H9 (cell line): ENCODE measurements at regions not wholly inside any gene's neighbourhood (a gene's known extent, or its start where the extent isn't known, plus 50 kb on each side); places are given as distances from the start of the nearest gene placed in this dataset.

ENCODE experiments used
- DNase-seq: peaks from one replicate; pipeline ENCODE4 v3.0.0-alpha.2; 2017
- H2AFZ ChIP-seq: one replicate; pipeline ENCODE4 v1.6.1; 2013; ENCODE audit warnings: mild to moderate bottlenecking, low read length, control low read depth, moderate library complexity
- H2AK5ac ChIP-seq: 2 replicates; pipeline ENCODE4 v1.6.1; 2013; ENCODE audit warnings: low read length, control low read depth, mixed read lengths; ENCODE audit not compliant: insufficient read length
- H2BK120ac ChIP-seq: one replicate; pipeline ENCODE4 v1.6.1; 2013; ENCODE audit warnings: low read depth, mild to moderate bottlenecking, low read length, control low read depth, inconsistent platforms; ENCODE audit not compliant: poor library complexity, severe bottlenecking
- H2BK12ac ChIP-seq: 2 replicates; pipeline ENCODE4 v1.6.1; 2013; ENCODE audit warnings: low read length, control low read depth, mixed read lengths, low read depth; ENCODE audit not compliant: insufficient read length
- H2BK15ac ChIP-seq: 2 replicates; pipeline ENCODE4 v1.6.1; 2013; ENCODE audit warnings: low read depth, low read length, control low read depth
- H2BK20ac ChIP-seq: one replicate; pipeline ENCODE4 v1.6.1; 2013; ENCODE audit warnings: low read depth, mild to moderate bottlenecking, low read length, control low read depth, inconsistent platforms; ENCODE audit not compliant: poor library complexity, severe bottlenecking
- H2BK5ac ChIP-seq: 2 replicates; pipeline ENCODE4 v1.6.1; 2013; ENCODE audit warnings: low read length, control low read depth, mixed read lengths; ENCODE audit not compliant: insufficient read length
- H3K14ac ChIP-seq: 2 replicates; pipeline ENCODE4 v1.6.1; 2013; ENCODE audit warnings: low read length, control low read depth; ENCODE audit not compliant: insufficient read depth
- H3K18ac ChIP-seq: 2 replicates; pipeline ENCODE4 v1.6.1; 2013; ENCODE audit warnings: low read depth, mild to moderate bottlenecking, mixed read lengths, low read length, control low read depth; ENCODE audit not compliant: insufficient read length
- H3K23ac ChIP-seq: 2 replicates; pipeline ENCODE4 v1.6.1; 2013; ENCODE audit warnings: low read length, control low read depth, mixed read lengths, low read depth; ENCODE audit not compliant: insufficient read length
- H3K23me2 ChIP-seq: 2 replicates; pipeline ENCODE4 v1.6.1; 2013; ENCODE audit warnings: low read depth, mild to moderate bottlenecking, mixed read lengths, low read length, control low read depth; ENCODE audit not compliant: insufficient read length, poor library complexity, severe bottlenecking
- H3K27ac ChIP-seq: 2 replicates; pipeline ENCODE4 v1.5.1; 2013; ENCODE audit warnings: low read length, control low read depth, mixed read lengths, low read depth; ENCODE audit not compliant: insufficient read length
- H3K27me3 ChIP-seq: 2 replicates; pipeline ENCODE4 v1.6.1; 2013; ENCODE audit warnings: low read length, control low read depth, inconsistent platforms; ENCODE audit not compliant: insufficient read depth
- H3K4ac ChIP-seq: 2 replicates; pipeline ENCODE4 v1.6.1; 2013; ENCODE audit warnings: low read depth, mild to moderate bottlenecking, control low read depth, inconsistent platforms, low read length, moderate library complexity
- H3K4me1 ChIP-seq: 2 replicates; pipeline ENCODE4 v1.6.1; 2013; ENCODE audit warnings: low read length, control low read depth, inconsistent platforms; ENCODE audit not compliant: insufficient read depth
- H3K4me2 ChIP-seq: 2 replicates; pipeline ENCODE4 v1.6.1; 2013; ENCODE audit warnings: low read length, control low read depth, mixed read lengths; ENCODE audit not compliant: insufficient read length, insufficient read depth
- H3K56ac ChIP-seq: 2 replicates; pipeline ENCODE4 v1.6.1; 2013; ENCODE audit warnings: low read depth, mild to moderate bottlenecking, mixed read lengths, low read length, control low read depth; ENCODE audit not compliant: insufficient read length
- H3K79me1 ChIP-seq: 2 replicates; pipeline ENCODE4 v1.6.1; 2013; ENCODE audit warnings: low read depth, mild to moderate bottlenecking, moderate library complexity, low read length, control low read depth, inconsistent platforms; ENCODE audit not compliant: insufficient read depth, poor library complexity, severe bottlenecking
- H3K79me2 ChIP-seq: 2 replicates; pipeline ENCODE4 v1.6.1; 2013; ENCODE audit warnings: low read length, control low read depth, inconsistent platforms; ENCODE audit not compliant: insufficient read depth
- H3K9ac ChIP-seq: 2 replicates; pipeline ENCODE4 v1.6.1; 2013; ENCODE audit warnings: low read length, control low read depth, mixed read lengths; ENCODE audit not compliant: insufficient read length; ENCODE audit errors: extremely low read depth
- H3K9me3 ChIP-seq: one replicate; pipeline ENCODE4 v1.6.1; 2013; ENCODE audit warnings: low read depth, low read length, inconsistent platforms; ENCODE audit not compliant: control insufficient read depth
- H3T11ph ChIP-seq: one replicate; pipeline ENCODE4 v1.6.1; 2013; ENCODE audit warnings: mild to moderate bottlenecking, low read length, control low read depth, inconsistent platforms
- H4K20me1 ChIP-seq: one replicate; pipeline ENCODE4 v1.6.1; 2013; ENCODE audit not compliant: control insufficient read depth, insufficient read length, insufficient read depth
- H4K5ac ChIP-seq: 2 replicates; pipeline ENCODE4 v1.6.1; 2013; ENCODE audit warnings: low read depth, mild to moderate bottlenecking, mixed read lengths, low read length, control low read depth; ENCODE audit not compliant: insufficient read length
- H4K8ac ChIP-seq: replicated peaks from 2 replicates; pipeline ENCODE4 v1.6.1; 2013; ENCODE audit warnings: low read length, control low read depth, mixed read lengths, low read depth; ENCODE audit not compliant: insufficient read length
- H4K91ac ChIP-seq: 2 replicates; pipeline ENCODE4 v1.6.1; 2013; ENCODE audit warnings: low read depth, mild to moderate bottlenecking, moderate library complexity, mixed read lengths, low read length, control low read depth; ENCODE audit not compliant: insufficient read length
- H3K27ac Mint-ChIP-seq, 3 experiments: 2 replicates in 2 of 3; 3 replicates in 1 of 3; pipeline ENCODE4 v1.8.0; 2020 to 2021; ENCODE audit warnings: mixed read lengths in 3 of 3, mild to moderate bottlenecking in 1 of 3, moderate library complexity in 1 of 3
- H3K27me3 Mint-ChIP-seq: 2 replicates; pipeline ENCODE4 v1.8.0; 2021; ENCODE audit warnings: low read depth, mild to moderate bottlenecking, moderate library complexity, mixed read lengths
- H3K36me3 Mint-ChIP-seq, 3 experiments: 2 replicates in 2 of 3; 3 replicates in 1 of 3; pipeline ENCODE4 v1.8.0; 2020 to 2021; ENCODE audit warnings: low read depth in 3 of 3, mixed read lengths in 3 of 3; ENCODE audit not compliant: insufficient read depth in 1 of 3
- H3K4me1 Mint-ChIP-seq, 2 experiments: 2 replicates each; pipeline ENCODE4 v1.8.0; 2020; ENCODE audit warnings: mixed read lengths in 2 of 2
- H3K4me3 Mint-ChIP-seq, 2 experiments: 2 replicates in 1 of 2; 3 replicates in 1 of 2; pipeline ENCODE4 v1.8.0; 2020 to 2021; ENCODE audit warnings: mild to moderate bottlenecking in 2 of 2, mixed read lengths in 2 of 2, moderate library complexity in 1 of 2
- H3K9me3 Mint-ChIP-seq, 2 experiments: 2 replicates in 1 of 2; 3 replicates in 1 of 2; pipeline ENCODE4 v1.8.0; 2020; ENCODE audit warnings: mild to moderate bottlenecking in 2 of 2, mixed read lengths in 2 of 2, moderate library complexity in 1 of 2
- WGBS: extraction: QIAGEN DNeasy Blood & Tissue Kit; methylation state at CpG from one replicate; pipeline ENCODE4 v1.1.7; 2013; ENCODE audit warnings: missing lambda C conversion rate, low lambda C conversion rate, mixed read lengths; ENCODE audit not compliant: insufficient read length; ENCODE audit errors: extremely low coverage; 5-methylcytosine and 5-hydroxymethylcytosine counted together
- TF ChIP-seq, protein P1 (sequence below): fragments of 200-600 bp; sonication (generic); conservative IDR thresholded peaks from 3 replicates; pipeline ENCODE4 v1.8.0; 2021; ENCODE audit warnings: antibody characterized with exemption, mild to moderate bottlenecking

DNA sequence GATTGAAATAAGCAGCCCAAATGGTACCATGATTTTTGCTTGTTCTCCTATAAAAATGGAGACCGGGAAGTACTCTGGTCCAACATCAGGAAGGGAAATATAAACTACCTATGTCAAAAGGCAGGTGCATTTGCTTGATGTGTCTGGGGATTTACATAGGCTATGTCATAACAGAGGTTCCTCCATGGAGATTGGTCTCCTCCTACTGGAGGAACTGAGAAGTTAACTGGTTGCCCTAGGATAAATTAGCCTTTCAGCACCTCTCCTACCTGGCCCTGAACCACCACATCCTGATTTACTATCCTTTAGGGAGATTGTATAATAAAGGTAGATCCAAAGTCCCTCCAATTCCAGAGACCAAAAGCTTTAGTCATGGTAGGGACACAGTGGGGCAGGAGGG lies 1109.3 kb upstream of the B3GALT2 start:
- Mint-ChIP-seq H3K36me3 (no peaks in the 10 kb centered on the region), H3K27me3 (peaks cover 3% of the 10 kb centered on the region), H3K4me3 (no peak overlapping the region), H3K9me3 (no peaks in the 10 kb centered on the region), H3K27ac (no peak overlapping the region), H3K4me1 (peaks cover 8% of the 10 kb centered on the region in 2 experiments)
- Histone ChIP-seq H3K27me3 (no peaks in the 10 kb centered on the region; the same call in 1 of the 2 replicates), H3K23me2 (no peaks in the 10 kb centered on the region), H4K8ac (no peak overlapping the region), H2BK15ac (no peak overlapping the region), H3K4me2 (no peak overlapping the region), H3K79me2 (no peaks in the 10 kb centered on the region), H3K4ac (no peak overlapping the region), H4K20me1 (no peaks in the 10 kb centered on the region), H4K5ac (no peak overlapping the region), H3K9ac (no peak overlapping the region), H2BK12ac (no peak overlapping the region), H3K56ac (no peak overlapping the region), H2AFZ (no peak overlapping the region), H3K23ac (no peak overlapping the region), H3K14ac (no peak overlapping the region), H2AK5ac (no peak overlapping the region), H4K91ac (no peak overlapping the region), H2BK20ac (no peak overlapping the region), H3K79me1 (no peaks in the 10 kb centered on the region), H3K18ac (no peak overlapping the region), H2BK5ac (no peak overlapping the region), H3K9me3 (no peaks in the 10 kb centered on the region), H3T11ph (no peak overlapping the region), H3K4me1 (no peaks in the 10 kb centered on the region), H2BK120ac (no peak overlapping the region), H3K27ac (no peak overlapping the region)
- TF ChIP-seq, protein P1, sequence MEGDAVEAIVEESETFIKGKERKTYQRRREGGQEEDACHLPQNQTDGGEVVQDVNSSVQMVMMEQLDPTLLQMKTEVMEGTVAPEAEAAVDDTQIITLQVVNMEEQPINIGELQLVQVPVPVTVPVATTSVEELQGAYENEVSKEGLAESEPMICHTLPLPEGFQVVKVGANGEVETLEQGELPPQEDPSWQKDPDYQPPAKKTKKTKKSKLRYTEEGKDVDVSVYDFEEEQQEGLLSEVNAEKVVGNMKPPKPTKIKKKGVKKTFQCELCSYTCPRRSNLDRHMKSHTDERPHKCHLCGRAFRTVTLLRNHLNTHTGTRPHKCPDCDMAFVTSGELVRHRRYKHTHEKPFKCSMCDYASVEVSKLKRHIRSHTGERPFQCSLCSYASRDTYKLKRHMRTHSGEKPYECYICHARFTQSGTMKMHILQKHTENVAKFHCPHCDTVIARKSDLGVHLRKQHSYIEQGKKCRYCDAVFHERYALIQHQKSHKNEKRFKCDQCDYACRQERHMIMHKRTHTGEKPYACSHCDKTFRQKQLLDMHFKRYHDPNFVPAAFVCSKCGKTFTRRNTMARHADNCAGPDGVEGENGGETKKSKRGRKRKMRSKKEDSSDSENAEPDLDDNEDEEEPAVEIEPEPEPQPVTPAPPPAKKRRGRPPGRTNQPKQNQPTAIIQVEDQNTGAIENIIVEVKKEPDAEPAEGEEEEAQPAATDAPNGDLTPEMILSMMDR: peak; percentile 84
- no CpG with 5 or more reads among the region's 1 CpG for WGBS
- no peak for DNase-seq
